ENCODE measurements at regions not wholly inside any gene's neighbourhood (a gene's known extent, or its start where the extent isn't known, plus 50 kb on each side); places are given as distances from the start of the nearest gene placed in this dataset.

DNA sequence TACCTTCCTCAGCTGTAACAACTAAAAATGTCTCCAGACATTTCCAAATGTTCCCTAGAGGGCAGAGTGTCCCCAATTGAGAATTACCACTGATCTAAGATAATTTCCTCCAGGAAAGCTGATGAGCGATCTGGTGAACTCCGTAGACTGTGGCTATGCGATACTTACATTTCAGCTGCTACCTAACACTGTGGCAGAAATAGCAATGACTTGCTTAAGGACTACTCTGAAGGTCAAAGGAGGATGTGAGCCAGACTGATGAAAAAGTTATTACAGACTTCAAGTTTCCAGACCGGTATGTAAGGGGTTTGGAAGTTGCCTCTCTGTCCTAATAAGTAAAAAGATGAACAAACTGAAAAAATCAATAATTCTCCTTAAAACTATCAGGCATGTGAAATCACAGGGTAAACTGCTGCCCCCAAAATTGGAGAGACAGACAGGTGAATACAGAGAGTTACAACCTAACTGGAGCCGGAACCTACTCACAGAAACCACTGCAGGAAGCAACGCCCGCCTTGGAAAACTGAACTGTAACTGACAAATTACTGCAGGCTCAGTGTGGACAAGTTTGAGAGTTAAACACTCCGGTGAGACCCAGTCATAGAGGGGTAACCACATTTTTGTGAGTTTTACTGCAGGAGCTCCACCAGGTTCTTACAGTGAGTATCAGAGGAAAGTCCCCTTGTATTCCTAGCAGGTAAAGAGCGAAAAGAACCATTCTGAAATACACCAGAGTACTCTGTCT is 60.0 kb upstream of the PARP11 start:
- no peak for TF ChIP-seq EZH2 (IDR thresholded peaks at IDR 0.05; ENCODE audit: borderline replicate concordance, low read length)
- TF ChIP-seq, protein P1, sequence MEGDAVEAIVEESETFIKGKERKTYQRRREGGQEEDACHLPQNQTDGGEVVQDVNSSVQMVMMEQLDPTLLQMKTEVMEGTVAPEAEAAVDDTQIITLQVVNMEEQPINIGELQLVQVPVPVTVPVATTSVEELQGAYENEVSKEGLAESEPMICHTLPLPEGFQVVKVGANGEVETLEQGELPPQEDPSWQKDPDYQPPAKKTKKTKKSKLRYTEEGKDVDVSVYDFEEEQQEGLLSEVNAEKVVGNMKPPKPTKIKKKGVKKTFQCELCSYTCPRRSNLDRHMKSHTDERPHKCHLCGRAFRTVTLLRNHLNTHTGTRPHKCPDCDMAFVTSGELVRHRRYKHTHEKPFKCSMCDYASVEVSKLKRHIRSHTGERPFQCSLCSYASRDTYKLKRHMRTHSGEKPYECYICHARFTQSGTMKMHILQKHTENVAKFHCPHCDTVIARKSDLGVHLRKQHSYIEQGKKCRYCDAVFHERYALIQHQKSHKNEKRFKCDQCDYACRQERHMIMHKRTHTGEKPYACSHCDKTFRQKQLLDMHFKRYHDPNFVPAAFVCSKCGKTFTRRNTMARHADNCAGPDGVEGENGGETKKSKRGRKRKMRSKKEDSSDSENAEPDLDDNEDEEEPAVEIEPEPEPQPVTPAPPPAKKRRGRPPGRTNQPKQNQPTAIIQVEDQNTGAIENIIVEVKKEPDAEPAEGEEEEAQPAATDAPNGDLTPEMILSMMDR (IDR thresholded peaks at IDR 0.05; ENCODE audit: low read length): no peak

All from OCI-LY1 (cell line).